ENCODE measurements at regions not wholly inside any gene's neighbourhood (a gene's known extent, or its start where the extent isn't known, plus 50 kb on each side); places are given as distances from the start of the nearest gene placed in this dataset.

- Histone ChIP-seq H3K27ac (no peak overlapping the region), H3K4me3 (no peak overlapping the region), H3K27me3 (no peaks in the 10 kb centered on the region), H3K4me1 (no peaks in the 10 kb centered on the region), H3K9me3 (no peaks in the 10 kb centered on the region), H3K36me3 (no peaks in the 10 kb centered on the region)
- TF ChIP-seq POLR2AphosphoS5 (IDR thresholded peaks at IDR 0.05) (no peak), CTCF (IDR thresholded peaks at IDR 0.05) (no peak), EP300 (IDR thresholded peaks at IDR 0.05) (no peak), POLR2A (IDR thresholded peaks at IDR 0.05) (no peak)
- no peak for DNase-seq (ENCODE audit: low spot score in 2 of 2)
- 79% methylated on average over 8 of the region's 8 CpGs for WGBS
Observed at GRCh38 chr11:41660585-41660984, 201.1 kb upstream of the LRRC4C start.

- no peak for TF ChIP-seq EP300 (IDR thresholded peaks at IDR 0.05)
- no peak for TF ChIP-seq POLR2A (IDR thresholded peaks at IDR 0.05)
- TF ChIP-seq CTCF (IDR thresholded peaks at IDR 0.05), result no peak
- TF ChIP-seq POLR2AphosphoS5 (IDR thresholded peaks at IDR 0.05), result no peak
- 83% methylated on average over 7 of the region's 7 CpGs for WGBS
Observed at GRCh38 chr11:41665441-41666360, 206.2 kb upstream of the LRRC4C start.

GRCh38 chr11:41666951-41667653 lies 207.7 kb upstream of the LRRC4C start:
- Histone ChIP-seq H3K4me1 (no peaks in the 10 kb centered on the region), H3K36me3 (no peaks in the 10 kb centered on the region), H3K4me3 (no peak overlapping the region), H3K9me3 (no peaks in the 10 kb centered on the region), H3K27me3 (no peaks in the 10 kb centered on the region), H3K27ac (no peak overlapping the region)
- 42% methylated on average over 5 of the region's 5 CpGs for WGBS
- no peak for TF ChIP-seq POLR2AphosphoS5 (IDR thresholded peaks at IDR 0.05)
- TF ChIP-seq CTCF (IDR thresholded peaks at IDR 0.05), result no peak
- TF ChIP-seq POLR2A (IDR thresholded peaks at IDR 0.05), result no peak
- TF ChIP-seq EP300 (IDR thresholded peaks at IDR 0.05), result no peak
- no peak for DNase-seq (ENCODE audit: low spot score in 2 of 2)

More at GRCh38 chr11:41665441-41666360, 206.2 kb upstream of the LRRC4C start:
- Histone ChIP-seq H3K9me3 (no peaks in the 10 kb centered on the region), H3K4me3 (no peak overlapping the region), H3K27me3 (no peaks in the 10 kb centered on the region), H3K36me3 (no peaks in the 10 kb centered on the region), H3K27ac (no peak overlapping the region), H3K4me1 (no peaks in the 10 kb centered on the region)
- no peak for DNase-seq (ENCODE audit: low spot score in 2 of 2)

- Histone ChIP-seq H3K4me1 (no peaks in the 10 kb centered on the region), H3K36me3 (no peaks in the 10 kb centered on the region), H3K4me3 (no peak overlapping the region), H3K27me3 (no peaks in the 10 kb centered on the region), H3K27ac (no peak overlapping the region), H3K9me3 (no peaks in the 10 kb centered on the region)
- TF ChIP-seq POLR2AphosphoS5 (IDR thresholded peaks at IDR 0.05), result no peak
- TF ChIP-seq CTCF (IDR thresholded peaks at IDR 0.05), result no peak
- no peak for TF ChIP-seq EP300 (IDR thresholded peaks at IDR 0.05)
- TF ChIP-seq POLR2A (IDR thresholded peaks at IDR 0.05), result no peak
- 86% methylated on average over 1 of the region's 1 CpG for WGBS
- DNase-seq (ENCODE audit: low spot score in 2 of 2), result no peak
Observed at GRCh38 chr11:41675205-41675604, 215.8 kb upstream of the LRRC4C start.

- no peaks in the 10 kb centered on the region for H3K9me3 ChIP-seq
- no peak overlapping the region for H3K4me3 ChIP-seq
- WGBS, result 88% methylated on average over 3 of the region's 3 CpGs
- no peak overlapping the region for H3K27ac ChIP-seq
- H3K27me3 ChIP-seq, result no peaks in the 10 kb centered on the region
- no peaks in the 10 kb centered on the region for H3K4me1 ChIP-seq
- no peak for DNase-seq (ENCODE audit: low spot score in 2 of 2)
- TF ChIP-seq POLR2A (IDR thresholded peaks at IDR 0.05) (no peak), POLR2AphosphoS5 (IDR thresholded peaks at IDR 0.05) (no peak), CTCF (IDR thresholded peaks at IDR 0.05) (no peak), EP300 (IDR thresholded peaks at IDR 0.05) (no peak)
- no peaks in the 10 kb centered on the region for H3K36me3 ChIP-seq
Observed at GRCh38 chr11:41713030-41713429, 253.6 kb upstream of the LRRC4C start.

All from suprapubic skin (tissue), 4 donors.